B cell (primary cell): ENCODE measurements at regions not wholly inside any gene's neighbourhood (a gene's known extent, or its start where the extent isn't known, plus 50 kb on each side); places are given as distances from the start of the nearest gene placed in this dataset.

ENCODE experiments used
- ATAC-seq: fragments of 200-7000 bp; cut with Tn5 transposase; one replicate; pipeline ENCODE4 v1.10.0; 2021; ENCODE audit warnings: low read depth, mild to moderate bottlenecking, moderate number of reproducible peaks, moderate library complexity
- CTCF ChIA-PET: fragments of 350-600 bp; sonication (Branson Sonifier 250); formaldehyde crosslinking; loops from one replicate; lab custom pipeline; 2021; ENCODE audit warnings: antibody characterized with exemption, inconsistent platforms; lab: Charles Lee
- POLR2A ChIA-PET: fragments of 350-600 bp; sonication (Branson Sonifier 250); formaldehyde crosslinking; loops from one replicate; lab custom pipeline; 2021; ENCODE audit warnings: antibody characterized with exemption; lab: Charles Lee
- DNase-seq: peaks from one replicate; pipeline ENCODE4 v3.0.0; 2013
- H2AFZ ChIP-seq: 2 replicates; pipeline ENCODE4 v1.6.1; 2012; ENCODE audit warnings: mild to moderate bottlenecking, low read depth, low read length; ENCODE audit not compliant: insufficient read depth, poor library complexity, severe bottlenecking
- H3K27ac ChIP-seq, 2 donors: 1 replicate in 1 of 2; 2 replicates in 1 of 2; pipeline ENCODE4 v1.5.1; 2012 to 2013; ENCODE audit warnings: low read length in 2 of 2, mild to moderate bottlenecking in 2 of 2, moderate library complexity in 1 of 2
- H3K27me3 ChIP-seq, 4 experiments: fragments of 200-600 bp in 1 of 4; sonication (generic) in 1 of 4; replicated peaks in 1 of 4; 1 replicate in 2 of 4; 2 replicates in 2 of 4; pipeline versions ENCODE4 v1.6.1 to v1.7.0; 2013 to 2016; ENCODE audit warnings: low read length in 3 of 4, mild to moderate bottlenecking in 2 of 4, mixed read lengths in 1 of 4, moderate library complexity in 1 of 4; ENCODE audit not compliant: insufficient read depth in 4 of 4, control insufficient read depth in 3 of 4; ENCODE audit errors: control extremely low read depth in 1 of 4
- H3K36me3 ChIP-seq, 2 experiments: replicated peaks in 1 of 2; 1 replicate in 1 of 2; 2 replicates in 1 of 2; pipeline versions ENCODE4 v1.6.1 to v1.7.1; 2013; ENCODE audit warnings: low read length in 1 of 2; ENCODE audit not compliant: insufficient read depth in 2 of 2, control insufficient read depth in 1 of 2; ENCODE audit errors: control extremely low read depth in 1 of 2, extremely low read depth in 1 of 2
- H3K4me1 ChIP-seq, 2 donors: fragments of 200-600 bp in 1 of 2; sonication (generic) in 1 of 2; 1 replicate in 1 of 2; 2 replicates in 1 of 2; pipeline versions ENCODE4 v1.5.1 to v1.6.1; 2013 to 2017; ENCODE audit warnings: low read length in 2 of 2; ENCODE audit not compliant: control insufficient read depth in 2 of 2, insufficient read depth in 2 of 2
- H3K4me2 ChIP-seq: replicated peaks from 2 replicates; pipeline ENCODE3; 2012; ENCODE audit warnings: mild to moderate bottlenecking, low read depth, low read length; ENCODE audit not compliant: poor library complexity, severe bottlenecking
- H3K4me3 ChIP-seq, 5 experiments: fragments of 200-600 bp in 1 of 5; sonication (generic) in 1 of 5; 1 replicate in 3 of 5; 2 replicates in 2 of 5; pipeline versions ENCODE4 v1.5.1 to v1.7.0; 2011 to 2016; ENCODE audit warnings: low read length in 4 of 5, mild to moderate bottlenecking in 4 of 5, low read depth in 2 of 5, control low read depth in 1 of 5, moderate library complexity in 1 of 5; ENCODE audit not compliant: insufficient read depth in 1 of 5; ENCODE audit errors: control extremely low read depth in 1 of 5, extremely low read depth in 1 of 5
- H3K79me2 ChIP-seq: fragments of 200-600 bp; sonication (generic); one replicate; pipeline ENCODE4 v1.6.0; 2016; ENCODE audit warnings: low read length; ENCODE audit not compliant: control insufficient read depth, insufficient read depth
- H3K9ac ChIP-seq: fragments of 200-600 bp; sonication (generic); 2 replicates; pipeline ENCODE4 v1.6.1; 2017; ENCODE audit warnings: mild to moderate bottlenecking, low read length, moderate library complexity
- H3K9me3 ChIP-seq, 3 donors: one replicate each; pipeline versions ENCODE4 v1.6.1 to v1.7.1; 2013; ENCODE audit warnings: low read length in 2 of 3; ENCODE audit not compliant: control insufficient read depth in 2 of 3, insufficient read depth in 1 of 3; ENCODE audit errors: control extremely low read depth in 1 of 3
- H4K20me1 ChIP-seq: 2 replicates; pipeline ENCODE4 v1.6.0; 2012; ENCODE audit warnings: mild to moderate bottlenecking, low read length; ENCODE audit not compliant: insufficient read depth, control insufficient read depth, poor library complexity, severe bottlenecking
- H3K27ac Mint-ChIP-seq: one replicate; pipeline ENCODE4 v1.8.0; 2021; ENCODE audit warnings: mixed read lengths
- H3K27me3 Mint-ChIP-seq: one replicate; pipeline ENCODE4 v1.8.0; 2021; ENCODE audit warnings: mixed read lengths
- H3K4me1 Mint-ChIP-seq: one replicate; pipeline ENCODE4 v1.8.0; 2021; ENCODE audit warnings: mixed read lengths
- H3K4me3 Mint-ChIP-seq: one replicate; pipeline ENCODE4 v1.8.0; 2021; ENCODE audit warnings: mixed read lengths
- H3K9me3 Mint-ChIP-seq: one replicate; pipeline ENCODE4 v1.8.0; 2022; ENCODE audit warnings: mixed read lengths; ENCODE audit not compliant: insufficient read depth
- CTCF ChIP-seq: fragments of 200-600 bp; IDR thresholded peaks from one replicate; pipeline ENCODE4 v1.8.0; 2022; ENCODE audit warnings: antibody characterized with exemption, mild to moderate bottlenecking
- EZH2 ChIP-seq: IDR thresholded peaks from 2 replicates; pipeline ENCODE4 v1.6.1; 2012; ENCODE audit warnings: borderline replicate concordance, low read depth, mild to moderate bottlenecking, moderate library complexity, low read length; ENCODE audit not compliant: insufficient read depth, poor library complexity, severe bottlenecking
- WGBS: methylation state at CpG from one replicate; pipeline ENCODE4 v1.1.5; 2013; ENCODE audit warnings: missing lambda C conversion rate; ENCODE audit not compliant: insufficient coverage; 5-methylcytosine and 5-hydroxymethylcytosine counted together
- intact Hi-C: fragments of 100-400 bp; cut with micrococcal nuclease; formaldehyde crosslinking; loops from one replicate; pipeline ENCODE4 v1.10.0; 2022

DNA sequence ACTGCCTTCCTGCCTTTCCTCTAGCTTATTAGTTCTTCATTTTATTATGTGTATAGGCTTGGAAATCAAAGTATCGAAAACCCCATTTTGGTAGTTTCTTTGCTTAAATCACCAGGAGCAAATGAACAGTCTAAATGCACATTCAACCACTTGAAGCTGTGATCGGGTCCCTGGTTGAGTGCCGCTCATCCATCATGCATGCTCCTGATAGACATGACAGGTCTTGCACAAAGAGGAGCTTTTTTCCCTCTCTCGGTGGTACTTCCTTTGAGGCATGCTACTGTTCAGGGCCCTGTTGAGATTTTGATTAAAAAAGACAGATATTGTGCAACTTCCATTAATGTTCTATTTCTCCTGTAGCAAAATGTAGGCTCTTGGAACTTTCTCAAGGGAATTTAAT is 185.8 kb downstream of the OLFM4 start:
- Histone ChIP-seq H3K9me3 (no peaks in the 10 kb centered on the region), H3K79me2 (no peaks in the 10 kb centered on the region), H3K9ac (no peak overlapping the region), H3K36me3 (no peaks in the 10 kb centered on the region), H3K4me1 (no peaks in the 10 kb centered on the region), H3K4me3 (no peak overlapping the region), H3K27me3 (no peaks in the 10 kb centered on the region), H3K27ac (no peak overlapping the region), H2AFZ (no peak overlapping the region), H4K20me1 (no peaks in the 10 kb centered on the region), H3K4me2 (no peak overlapping the region)
- ChIA-PET POLR2A (no interaction called here), CTCF (no interaction called here)
- no peak overlapping the region for H3K27ac Mint-ChIP-seq
- H3K27me3 Mint-ChIP-seq: no peaks in the 10 kb centered on the region
- no peak overlapping the region for H3K4me3 Mint-ChIP-seq
- intact Hi-C loops: no loop called here
- TF ChIP-seq EZH2 (no peak), CTCF (no peak)
- no peaks in the 10 kb centered on the region for H3K4me1 Mint-ChIP-seq
- WGBS: 100% methylated on average over 2 of the region's 4 CpGs
- H3K9me3 Mint-ChIP-seq: no peaks in the 10 kb centered on the region
- no peak for ATAC-seq
- DNase-seq: no peak

DNA sequence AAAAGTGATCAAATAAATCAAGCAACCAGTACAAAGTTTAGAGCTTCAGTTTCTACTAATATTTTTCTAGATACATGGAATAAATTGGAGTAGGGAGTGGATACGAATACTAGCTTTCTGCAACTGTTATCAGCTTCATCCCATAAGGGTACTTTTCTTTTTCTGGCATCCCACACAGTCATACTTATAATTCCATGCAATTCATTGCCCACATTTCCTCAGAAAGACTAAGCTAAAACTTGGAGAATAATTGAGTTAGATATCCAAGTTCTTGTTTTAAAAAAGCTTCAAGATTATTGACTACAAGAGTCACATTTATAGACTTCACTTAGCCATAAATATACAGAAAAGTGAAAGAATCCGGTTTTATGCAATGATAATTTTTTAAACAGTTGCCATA is 186.9 kb downstream of the OLFM4 start:
- ChIA-PET CTCF (no interaction called here), POLR2A (interaction anchor here (0.6 kb wide), 1 partner anchor 611 kb away, joined by 7 read pairs; no protein-coding TSS in a partner anchor)
- H3K27ac ChIP-seq: no peak overlapping the region
- peaks cover 0 to 3% (median 0%) of the 10 kb centered on the region in 3 donors for H3K9me3 ChIP-seq
- no peak overlapping the region for H3K27ac Mint-ChIP-seq
- H3K9me3 Mint-ChIP-seq: no peaks in the 10 kb centered on the region
- H4K20me1 ChIP-seq: no peaks in the 10 kb centered on the region
- TF ChIP-seq CTCF: no peak
- TF ChIP-seq EZH2: no peak
- no peaks in the 10 kb centered on the region for H3K27me3 ChIP-seq
- H3K4me1 ChIP-seq: no peaks in the 10 kb centered on the region
- WGBS: no CpG with 5 or more reads among the region's 2 CpGs
- no peaks in the 10 kb centered on the region for H3K79me2 ChIP-seq
- no peak overlapping the region for H3K4me3 Mint-ChIP-seq
- H3K4me1 Mint-ChIP-seq: no peaks in the 10 kb centered on the region
- DNase-seq (no peak), ATAC-seq (no peak)
- no peak overlapping the region for H3K9ac ChIP-seq
- H2AFZ ChIP-seq: no peak overlapping the region
- no peaks in the 10 kb centered on the region for H3K36me3 ChIP-seq
- no peak overlapping the region for H3K4me3 ChIP-seq
- no peaks in the 10 kb centered on the region for H3K27me3 Mint-ChIP-seq
- intact Hi-C loops: no loop called here
- H3K4me2 ChIP-seq: no peak overlapping the region
